ENCODE measurements at regions not wholly inside any gene's neighbourhood (a gene's known extent, or its start where the extent isn't known, plus 50 kb on each side); places are given as distances from the start of the nearest gene placed in this dataset.

GRCh38 chr16:56140645-56141044, 50.6 kb upstream of the GNAO1 start:
- intact Hi-C loops (cut with DNase I), result no loop called here
- Histone ChIP-seq H3K36me3 (no peaks in the 10 kb centered on the region), H3K4me1 (no peaks in the 10 kb centered on the region), H3K4me3 (no peak overlapping the region), H3K9me3 (no peaks in the 10 kb centered on the region), H3K27me3 (no peaks in the 10 kb centered on the region), H3K27ac (no peak overlapping the region)
- DNase-seq (no peak), ATAC-seq (no peak)
- TF ChIP-seq CTCF (IDR thresholded peaks at IDR 0.05), result no peak

- Histone ChIP-seq H3K27ac (no peak overlapping the region), H3K9me3 (no peaks in the 10 kb centered on the region), H3K36me3 (no peaks in the 10 kb centered on the region), H3K4me3 (no peak overlapping the region), H3K4me1 (no peaks in the 10 kb centered on the region), H3K27me3 (no peaks in the 10 kb centered on the region)
- ATAC-seq, result no peak
- no peak for TF ChIP-seq CTCF (IDR thresholded peaks at IDR 0.05)
- intact Hi-C loops (cut with DNase I), result no loop called here
- DNase-seq, result no peak
Observed at GRCh38 chr16:56137269-56137668, 54.0 kb upstream of the GNAO1 start.

- Histone ChIP-seq H3K27ac (no peak overlapping the region), H3K4me1 (no peaks in the 10 kb centered on the region), H3K4me3 (no peak overlapping the region), H3K36me3 (no peaks in the 10 kb centered on the region), H3K27me3 (no peaks in the 10 kb centered on the region), H3K9me3 (no peaks in the 10 kb centered on the region)
- ATAC-seq, result no peak
- no peak for DNase-seq
- no peak for TF ChIP-seq CTCF (IDR thresholded peaks at IDR 0.05)
- intact Hi-C loops (cut with DNase I), result no loop called here
Observed at GRCh38 chr16:56136256-56136655, 55.0 kb upstream of the GNAO1 start.

- Histone ChIP-seq H3K4me1 (no peaks in the 10 kb centered on the region), H3K27ac (no peak overlapping the region), H3K36me3 (no peaks in the 10 kb centered on the region), H3K4me3 (no peak overlapping the region), H3K27me3 (peaks cover 8% of the 10 kb centered on the region), H3K9me3 (no peaks in the 10 kb centered on the region)
- DNase-seq (no peak), ATAC-seq (no peak)
- TF ChIP-seq CTCF (IDR thresholded peaks at IDR 0.05), result no peak
- intact Hi-C loops (cut with DNase I), result no loop called here
Observed at GRCh38 chr16:56134790-56135189, 56.5 kb upstream of the GNAO1 start.

- Histone ChIP-seq H3K4me3 (no peak overlapping the region), H3K9me3 (no peaks in the 10 kb centered on the region), H3K27ac (no peak overlapping the region), H3K27me3 (peaks cover 12% of the 10 kb centered on the region), H3K4me1 (no peaks in the 10 kb centered on the region), H3K36me3 (no peaks in the 10 kb centered on the region)
- intact Hi-C loops (cut with DNase I), result no loop called here
- no peak for DNase-seq
- no peak for TF ChIP-seq CTCF (IDR thresholded peaks at IDR 0.05)
- no peak for ATAC-seq
Observed at GRCh38 chr16:56125922-56126321, 65.4 kb upstream of the GNAO1 start.

GRCh38 chr16:56122251-56122650, 69.0 kb upstream of the GNAO1 start:
- TF ChIP-seq CTCF (IDR thresholded peaks at IDR 0.05), result no peak
- no peak overlapping the region for H3K27ac ChIP-seq
- peaks cover 4% of the 10 kb centered on the region for H3K27me3 ChIP-seq
- ATAC-seq (no peak), DNase-seq (no peak)
- no peaks in the 10 kb centered on the region for H3K9me3 ChIP-seq
- intact Hi-C loops (cut with DNase I), result no loop called here
- no peaks in the 10 kb centered on the region for H3K36me3 ChIP-seq
- no peak overlapping the region for H3K4me3 ChIP-seq
- no peaks in the 10 kb centered on the region for H3K4me1 ChIP-seq
